22Rv1 (cell line): ENCODE measurements at regions not wholly inside any gene's neighbourhood (a gene's known extent, or its start where the extent isn't known, plus 50 kb on each side); places are given as distances from the start of the nearest gene placed in this dataset.

ENCODE experiments used
- H3K27ac ChIP-seq: fragments of 450-650 bp; 2 replicates; pipeline ENCODE4 v1.5.1; 2017
- CTCF ChIP-seq: fragments of 450-650 bp; IDR thresholded peaks from 2 replicates; pipeline ENCODE4 v1.5.1; 2017; ENCODE audit warnings: mild to moderate bottlenecking
- ZFX ChIP-seq: fragments of 450-650 bp; IDR thresholded peaks from 2 replicates; pipeline ENCODE4 v1.6.1; 2017; ENCODE audit warnings: antibody characterized with exemption, borderline replicate concordance

DNA sequence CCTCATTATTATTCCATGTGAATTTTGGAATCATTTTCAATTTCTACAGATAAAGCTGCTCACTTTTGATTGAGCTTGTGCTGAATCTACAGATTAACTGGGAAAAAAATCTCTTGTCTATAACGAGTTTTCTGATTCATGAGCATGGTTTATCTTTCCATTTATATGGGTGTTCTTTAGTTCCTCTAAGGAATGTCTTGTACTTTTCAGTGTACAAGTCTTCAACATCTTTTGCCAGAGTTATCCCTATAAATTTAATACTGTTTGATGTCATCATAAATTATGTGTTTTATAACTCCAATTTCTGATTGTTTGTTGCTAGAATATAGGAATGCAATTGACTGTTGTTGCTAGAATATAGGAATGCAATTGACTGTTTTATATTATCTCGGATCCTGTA, 533.8 kb downstream of the OLFM4 start:
- H3K27ac ChIP-seq = no peak overlapping the region
- TF ChIP-seq ZFX = no peak

- TF ChIP-seq ZFX (no peak), CTCF (no peak)
Measured at GRCh38 chr13:53568491-53568890, 539.9 kb downstream of the OLFM4 start.

DNA sequence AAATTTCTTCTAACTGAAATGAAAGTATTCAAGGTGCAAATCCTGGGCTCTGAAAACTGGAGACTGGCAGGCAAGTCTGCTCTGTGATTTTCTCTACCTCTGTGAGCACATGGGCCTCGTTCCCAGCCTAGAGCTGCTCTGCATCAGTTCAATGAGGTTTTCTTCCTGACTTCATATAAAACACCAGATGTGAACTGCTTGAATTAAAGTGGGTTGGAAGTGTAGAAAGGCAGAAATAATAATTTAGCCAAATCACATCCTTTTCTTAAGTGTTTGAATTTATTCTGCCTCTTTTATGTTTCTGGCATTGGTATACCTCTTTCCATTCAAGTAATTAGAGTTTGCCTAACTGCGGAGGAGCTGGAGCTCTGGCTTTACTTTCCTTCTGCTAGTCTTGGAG, 540.8 kb downstream of the OLFM4 start:
- no peak for TF ChIP-seq CTCF
- TF ChIP-seq ZFX = no peak

More at GRCh38 chr13:53568491-53568890, 539.9 kb downstream of the OLFM4 start:
- H3K27ac ChIP-seq = no peak overlapping the region

DNA sequence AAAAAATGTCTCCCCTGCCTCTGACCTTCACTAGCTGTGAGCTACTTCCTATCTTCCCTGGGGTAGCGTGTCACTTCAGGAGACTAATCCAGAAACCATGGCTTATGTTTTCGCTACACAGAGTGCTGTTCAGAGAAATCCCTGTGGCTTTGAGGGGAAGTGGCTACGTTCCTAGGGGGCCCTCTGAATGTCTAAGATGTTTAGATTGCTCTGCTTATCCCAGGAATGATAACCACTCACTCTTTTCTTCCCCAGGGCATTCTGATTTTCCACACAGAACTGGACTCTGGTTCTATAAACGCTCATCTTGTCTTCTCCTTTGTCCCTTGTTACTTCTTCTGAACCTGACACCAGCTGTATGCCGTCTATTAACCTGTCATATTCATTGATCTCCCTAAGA, 572.5 kb downstream of the OLFM4 start:
- no peak for TF ChIP-seq CTCF

More for the DNA sequence above, 540.8 kb downstream of the OLFM4 start:
- no peak overlapping the region for H3K27ac ChIP-seq

GRCh38 chr13:53605326-53605725, 576.7 kb downstream of the OLFM4 start:
- TF ChIP-seq ZFX (no peak), CTCF (no peak)

More for the DNA sequence above, 572.5 kb downstream of the OLFM4 start:
- H3K27ac ChIP-seq = no peak overlapping the region

GRCh38 chr13:53612200-53612599, 583.6 kb downstream of the OLFM4 start:
- no peak overlapping the region for H3K27ac ChIP-seq
- TF ChIP-seq ZFX (no peak), CTCF (no peak)

More at GRCh38 chr13:53605326-53605725, 576.7 kb downstream of the OLFM4 start:
- H3K27ac ChIP-seq = no peak overlapping the region

- no peak for TF ChIP-seq ZFX
- no peak for TF ChIP-seq CTCF
- no peak overlapping the region for H3K27ac ChIP-seq
Measured at GRCh38 chr13:53622456-53622855, 593.8 kb downstream of the OLFM4 start.

DNA sequence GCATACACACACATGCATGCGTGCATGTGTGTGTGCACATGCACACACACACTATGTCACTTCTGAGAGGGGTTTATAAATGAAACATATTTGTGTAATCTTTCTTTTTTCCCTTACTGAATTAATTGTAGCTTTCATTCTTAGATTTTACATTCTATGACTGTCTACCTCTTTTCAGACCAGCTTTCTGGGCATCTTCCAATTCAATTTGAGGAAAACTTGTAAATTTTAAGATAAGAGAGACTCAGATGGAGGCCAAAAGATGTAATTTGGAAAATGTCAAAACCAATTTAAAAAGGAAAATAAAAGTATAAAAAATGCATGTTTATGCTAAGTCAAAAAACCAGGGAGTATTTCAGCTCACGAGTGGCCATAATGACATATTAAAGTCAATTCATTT, 594.5 kb downstream of the OLFM4 start:
- no peak overlapping the region for H3K27ac ChIP-seq
- TF ChIP-seq ZFX = no peak
- no peak for TF ChIP-seq CTCF
